A549 (cell line): ENCODE measurements at regions not wholly inside any gene's neighbourhood (a gene's known extent, or its start where the extent isn't known, plus 50 kb on each side); places are given as distances from the start of the nearest gene placed in this dataset.

Experiments
- ATAC-seq, 2 experiments: fragments of 200-7000 bp in 1 of 2; fragments of >200 bp in 1 of 2; cut with Nextera tagmentation in 1 of 2; cut with Tn5 transposase in 1 of 2; 3 replicates each; pipeline versions ENCODE4 v1.8.0 to v1.9.1; 2018 to 2020; ENCODE audit warnings: mild to moderate bottlenecking in 1 of 2, moderate library complexity in 1 of 2
- CTCF ChIA-PET: fragments of 300-600 bp; sonication (Branson Sonifier 250); formaldehyde crosslinking; extraction: SDS; loops from one replicate; lab custom pipeline; 2021; ENCODE audit warnings: antibody characterized with exemption, inconsistent platforms; lab: Yijun Ruan, JAX
- POLR2A ChIA-PET: fragments of 350-600 bp; formaldehyde crosslinking; extraction: SDS; loops from one replicate; lab custom pipeline; 2021; ENCODE audit warnings: antibody characterized with exemption, inconsistent platforms; lab: Yijun Ruan, JAX
- DNase-seq, 2 experiments: peaks; one replicate each; pipeline versions ENCODE4 v3.0.0 to v3.0.0-alpha.2; 2011 to 2016; ENCODE audit warnings: low read depth in 1 of 2, low spot score in 1 of 2
- FAIRE-seq: peaks from 2 replicates; lab custom pipeline; 2011; peaks lifted over from hg19 to GRCh38; lab: Jason Lieb, UNC
- H3K27ac ChIP-seq, 2 experiments: fragments of >200 bp; sonication (Bioruptor Twin); formaldehyde crosslinking; 3 replicates each; pipeline ENCODE4 v1.5.1; 2016 to 2017
- H3K4me1 ChIP-seq: fragments of >200 bp; sonication (Bioruptor Twin); formaldehyde crosslinking; 3 replicates; pipeline ENCODE4 v1.6.1; 2016
- H3K4me2 ChIP-seq: fragments of >200 bp; sonication (Bioruptor Twin); formaldehyde crosslinking; 3 replicates; pipeline ENCODE4 v1.6.1; 2016
- H3K4me3 ChIP-seq: fragments of >200 bp; sonication (Bioruptor Twin); formaldehyde crosslinking; 3 replicates; pipeline ENCODE4 v1.5.1; 2016
- H3K9me3 ChIP-seq: fragments of >200 bp; sonication (Bioruptor Twin); formaldehyde crosslinking; 3 replicates; pipeline ENCODE4 v1.6.1; 2016
- CBX8 ChIP-seq: fragments of 200-600 bp; sonication (generic); IDR thresholded peaks from 2 replicates; pipeline ENCODE4 v1.6.1; 2016
- CEBPB ChIP-seq, 2 experiments: fragments of >200 bp in 1 of 2; sonication (Bioruptor Twin) in 1 of 2; formaldehyde crosslinking in 1 of 2; IDR thresholded peaks; 2 replicates each; pipeline ENCODE4 v1.6.1; 2012 to 2016
- EHF ChIP-seq: fragments of 250-450 bp; sonication (Bioruptor Pico); IDR thresholded peaks from 2 replicates; pipeline ENCODE4 v1.5.0; 2020; ENCODE audit warnings: mild to moderate bottlenecking
- GATA3 ChIP-seq: IDR thresholded peaks from 2 replicates; pipeline ENCODE4 v1.6.1; 2012; ENCODE audit warnings: borderline replicate concordance
- HDAC2 ChIP-seq: fragments of 200-600 bp; sonication (generic); IDR thresholded peaks from 2 replicates; pipeline ENCODE4 v1.6.1; 2016
- JUN ChIP-seq, 2 experiments: fragments of >200 bp; sonication (Bioruptor Twin); formaldehyde crosslinking; IDR thresholded peaks; 2 replicates in 1 of 2; 3 replicates in 1 of 2; pipeline ENCODE4 v1.6.1; 2016 to 2017
- NPAS2 ChIP-seq: fragments of 250-450 bp; sonication (Bioruptor Pico); IDR thresholded peaks from 2 replicates; pipeline ENCODE4 v1.8.0; 2022; ENCODE audit warnings: mild to moderate bottlenecking, moderate library complexity, borderline replicate concordance
- RAD21 ChIP-seq, 2 experiments: fragments of >200 bp in 1 of 2; sonication (Bioruptor Twin) in 1 of 2; formaldehyde crosslinking in 1 of 2; IDR thresholded peaks in 1 of 2; conservative IDR thresholded peaks in 1 of 2; 2 replicates in 1 of 2; 3 replicates in 1 of 2; pipeline ENCODE4 v1.6.1; 2012 to 2018; ENCODE audit warnings: inconsistent platforms in 1 of 2
- RNF2 ChIP-seq: fragments of 200-600 bp; sonication (generic); IDR thresholded peaks from 2 replicates; pipeline ENCODE4 v1.6.1; 2016; ENCODE audit warnings: low read depth, mild to moderate bottlenecking, antibody characterized with exemption, moderate library complexity, borderline replicate concordance
- WGBS: methylation state at CpG from one replicate; pipeline ENCODE4 v1.1.6; 2017; ENCODE audit errors: missing lambda C conversion rate; 5-methylcytosine and 5-hydroxymethylcytosine counted together
- TF ChIP-seq, protein P1 (sequence below): fragments of 150-350 bp; IDR thresholded peaks from 2 replicates; pipeline ENCODE4 v1.6.1; 2014; ENCODE audit warnings: low read depth, mild to moderate bottlenecking, low read length
- TF ChIP-seq, protein P2 (sequence below): fragments of >200 bp; sonication (Bioruptor Twin); formaldehyde crosslinking; IDR thresholded peaks from 3 replicates; pipeline ENCODE4 v1.6.1; 2016
- TF ChIP-seq, protein P3 (sequence below): IDR thresholded peaks from 2 replicates; pipeline ENCODE4 v1.6.1; 2012
- TF ChIP-seq, protein P4 (sequence below): fragments of >200 bp; sonication (Bioruptor Twin); formaldehyde crosslinking; IDR thresholded peaks from 3 replicates; pipeline ENCODE4 v1.5.1; 2016

DNA sequence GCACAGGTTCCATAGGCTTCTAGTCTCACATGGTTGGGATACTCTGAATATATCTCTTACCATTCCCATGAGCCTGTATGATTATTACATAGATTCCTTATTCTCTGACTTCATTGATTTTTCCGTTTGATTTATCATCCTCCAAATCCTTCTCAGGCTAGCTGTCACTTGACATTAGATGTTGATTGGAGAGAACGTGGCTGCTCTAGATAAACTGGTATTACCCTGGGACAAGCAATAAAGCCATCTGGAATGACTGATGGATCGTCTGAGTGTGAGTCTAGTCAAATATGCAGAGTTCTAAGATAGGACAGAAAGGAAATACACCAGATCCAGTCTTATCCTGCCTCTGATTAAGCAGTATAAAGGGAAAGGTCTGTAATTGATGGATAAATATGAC is 325.6 kb upstream of the EPHA4 start:
- WGBS: 16% methylated on average over 3 of the region's 3 CpGs
- CTCF ChIA-PET: no interaction called here
- Histone ChIP-seq H3K9me3 (no peaks in the 10 kb centered on the region), H3K27ac (no peak overlapping the region), H3K4me1 (no peaks in the 10 kb centered on the region), H3K4me3 (no peak overlapping the region), H3K4me2 (no peak overlapping the region)
- FAIRE-seq (no peak), DNase-seq (no peak), ATAC-seq (no peak)
- TF ChIP-seq RNF2: no peak
- TF ChIP-seq RAD21 (conservative IDR thresholded peaks at IDR 0.05 in 1 of 2, IDR thresholded peaks at IDR 0.05 in 1 of 2): no peak
- TF ChIP-seq HDAC2: no peak
- TF ChIP-seq CBX8: no peak
- POLR2A ChIA-PET: no interaction called here

DNA sequence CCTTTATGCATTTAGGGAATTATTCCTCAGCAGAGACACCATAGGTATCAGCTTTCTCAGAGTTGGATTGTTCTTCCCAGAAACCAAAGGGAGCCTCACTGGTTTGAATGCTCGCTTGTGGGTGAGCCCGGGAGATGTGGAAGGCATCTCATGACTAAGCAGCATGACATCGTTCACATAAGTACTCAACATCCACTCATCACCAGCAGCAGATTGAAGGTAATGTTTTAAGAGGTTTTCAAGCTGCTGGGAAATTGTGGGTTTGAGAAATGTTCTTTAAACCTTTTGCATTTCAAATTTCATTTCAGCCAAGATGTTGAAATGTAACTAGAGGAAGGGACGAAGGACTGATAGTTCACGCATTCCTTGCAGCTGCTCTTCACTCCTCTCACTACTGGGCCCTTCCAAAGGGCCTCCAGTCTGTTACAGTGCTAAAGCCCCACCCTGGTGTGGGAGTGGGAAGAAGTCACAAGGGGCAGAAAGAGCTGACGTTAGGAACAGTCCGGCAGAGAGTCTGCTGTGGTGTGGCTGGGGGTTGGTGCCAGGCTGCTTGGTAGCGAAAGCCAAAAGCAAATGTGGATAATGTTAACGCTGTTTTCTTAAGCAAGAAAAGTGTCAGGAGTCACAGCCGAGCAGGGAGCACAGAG is 324.5 kb upstream of the EPHA4 start:
- Histone ChIP-seq H3K4me3 (no peak overlapping the region), H3K4me1 (no peaks in the 10 kb centered on the region)
- TF ChIP-seq, protein P1, sequence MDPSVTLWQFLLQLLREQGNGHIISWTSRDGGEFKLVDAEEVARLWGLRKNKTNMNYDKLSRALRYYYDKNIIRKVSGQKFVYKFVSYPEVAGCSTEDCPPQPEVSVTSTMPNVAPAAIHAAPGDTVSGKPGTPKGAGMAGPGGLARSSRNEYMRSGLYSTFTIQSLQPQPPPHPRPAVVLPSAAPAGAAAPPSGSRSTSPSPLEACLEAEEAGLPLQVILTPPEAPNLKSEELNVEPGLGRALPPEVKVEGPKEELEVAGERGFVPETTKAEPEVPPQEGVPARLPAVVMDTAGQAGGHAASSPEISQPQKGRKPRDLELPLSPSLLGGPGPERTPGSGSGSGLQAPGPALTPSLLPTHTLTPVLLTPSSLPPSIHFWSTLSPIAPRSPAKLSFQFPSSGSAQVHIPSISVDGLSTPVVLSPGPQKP: no peak
- TF ChIP-seq, protein P2, sequence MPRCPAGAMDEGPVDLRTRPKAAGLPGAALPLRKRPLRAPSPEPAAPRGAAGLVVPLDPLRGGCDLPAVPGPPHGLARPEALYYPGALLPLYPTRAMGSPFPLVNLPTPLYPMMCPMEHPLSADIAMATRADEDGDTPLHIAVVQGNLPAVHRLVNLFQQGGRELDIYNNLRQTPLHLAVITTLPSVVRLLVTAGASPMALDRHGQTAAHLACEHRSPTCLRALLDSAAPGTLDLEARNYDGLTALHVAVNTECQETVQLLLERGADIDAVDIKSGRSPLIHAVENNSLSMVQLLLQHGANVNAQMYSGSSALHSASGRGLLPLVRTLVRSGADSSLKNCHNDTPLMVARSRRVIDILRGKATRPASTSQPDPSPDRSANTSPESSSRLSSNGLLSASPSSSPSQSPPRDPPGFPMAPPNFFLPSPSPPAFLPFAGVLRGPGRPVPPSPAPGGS: no peak
- TF ChIP-seq, protein P3, sequence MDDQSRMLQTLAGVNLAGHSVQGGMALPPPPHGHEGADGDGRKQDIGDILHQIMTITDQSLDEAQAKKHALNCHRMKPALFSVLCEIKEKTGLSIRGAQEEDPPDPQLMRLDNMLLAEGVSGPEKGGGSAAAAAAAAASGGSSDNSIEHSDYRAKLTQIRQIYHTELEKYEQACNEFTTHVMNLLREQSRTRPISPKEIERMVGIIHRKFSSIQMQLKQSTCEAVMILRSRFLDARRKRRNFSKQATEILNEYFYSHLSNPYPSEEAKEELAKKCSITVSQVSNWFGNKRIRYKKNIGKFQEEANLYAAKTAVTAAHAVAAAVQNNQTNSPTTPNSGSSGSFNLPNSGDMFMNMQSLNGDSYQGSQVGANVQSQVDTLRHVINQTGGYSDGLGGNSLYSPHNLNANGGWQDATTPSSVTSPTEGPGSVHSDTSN: no peak
- TF ChIP-seq NPAS2 (CRISPR knock-in tag) (no peak), EHF (no peak)
- TF ChIP-seq, protein P4, sequence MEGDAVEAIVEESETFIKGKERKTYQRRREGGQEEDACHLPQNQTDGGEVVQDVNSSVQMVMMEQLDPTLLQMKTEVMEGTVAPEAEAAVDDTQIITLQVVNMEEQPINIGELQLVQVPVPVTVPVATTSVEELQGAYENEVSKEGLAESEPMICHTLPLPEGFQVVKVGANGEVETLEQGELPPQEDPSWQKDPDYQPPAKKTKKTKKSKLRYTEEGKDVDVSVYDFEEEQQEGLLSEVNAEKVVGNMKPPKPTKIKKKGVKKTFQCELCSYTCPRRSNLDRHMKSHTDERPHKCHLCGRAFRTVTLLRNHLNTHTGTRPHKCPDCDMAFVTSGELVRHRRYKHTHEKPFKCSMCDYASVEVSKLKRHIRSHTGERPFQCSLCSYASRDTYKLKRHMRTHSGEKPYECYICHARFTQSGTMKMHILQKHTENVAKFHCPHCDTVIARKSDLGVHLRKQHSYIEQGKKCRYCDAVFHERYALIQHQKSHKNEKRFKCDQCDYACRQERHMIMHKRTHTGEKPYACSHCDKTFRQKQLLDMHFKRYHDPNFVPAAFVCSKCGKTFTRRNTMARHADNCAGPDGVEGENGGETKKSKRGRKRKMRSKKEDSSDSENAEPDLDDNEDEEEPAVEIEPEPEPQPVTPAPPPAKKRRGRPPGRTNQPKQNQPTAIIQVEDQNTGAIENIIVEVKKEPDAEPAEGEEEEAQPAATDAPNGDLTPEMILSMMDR: no peak
- TF ChIP-seq, all 56 proteins: peak for 0
- DNase-seq (no peak), ATAC-seq (peak in 1 of 2 experiments; percentile 56; a peak in 1 of 6 replicates), FAIRE-seq (no peak)
- 39% methylated on average over 10 of the region's 10 CpGs for WGBS
- CTCF ChIA-PET: interaction anchor here (0.5 kb wide), 1 partner anchor 745 kb away, joined by 3 read pairs; no protein-coding TSS in a partner anchor
- Histone ChIP-seq H3K9me3 (no peaks in the 10 kb centered on the region), H3K27ac (no peak overlapping the region), H3K4me2 (no peak overlapping the region)
- POLR2A ChIA-PET: no interaction called here

DNA sequence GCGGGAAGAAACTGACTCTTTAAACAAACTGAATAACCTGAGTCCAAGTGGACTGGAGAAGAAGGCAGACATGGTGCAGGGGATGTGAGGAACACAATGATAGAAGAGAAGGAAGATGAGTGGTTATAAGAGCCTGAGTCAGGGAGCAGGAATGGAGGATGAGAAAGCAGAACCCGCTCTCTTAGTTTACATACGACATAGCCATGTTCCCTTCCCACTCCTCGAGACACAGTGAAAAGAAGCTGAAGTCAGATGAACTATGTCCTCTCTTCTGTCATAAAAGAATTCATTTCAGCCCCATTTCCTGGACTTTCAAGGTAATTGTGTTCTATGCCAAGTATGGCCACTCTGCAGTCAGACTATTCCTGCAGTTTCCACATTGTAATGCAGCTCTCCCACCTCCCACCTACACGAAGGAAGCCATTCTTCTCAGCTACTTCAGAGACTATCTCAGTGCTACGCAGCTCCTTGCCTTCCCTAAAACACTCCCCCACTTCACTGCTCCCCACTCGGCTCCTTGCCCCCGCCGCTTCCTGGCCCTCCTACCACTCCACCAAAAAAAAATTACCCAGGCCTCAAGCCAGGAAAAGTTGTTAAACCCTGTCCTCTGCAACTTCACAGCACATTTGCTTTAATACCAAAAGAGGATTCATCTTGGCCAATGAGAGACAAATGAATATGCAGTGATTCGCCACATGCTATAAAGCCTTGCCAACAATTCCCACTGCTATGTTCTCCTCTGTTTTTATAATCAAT is 323.4 kb upstream of the EPHA4 start:
- no peak for TF ChIP-seq JUN (IDR thresholded peaks at IDR 0.05)
- no peak for TF ChIP-seq CEBPB (IDR thresholded peaks at IDR 0.05)
- no peak for TF ChIP-seq GATA3
- WGBS: 47% methylated on average over 10 of the region's 10 CpGs
- ChIA-PET POLR2A (no interaction called here), CTCF (no interaction called here)
- H3K4me2 ChIP-seq: no peak overlapping the region
- no peaks in the 10 kb centered on the region for H3K4me1 ChIP-seq
- H3K4me3 ChIP-seq: no peak overlapping the region
- H3K9me3 ChIP-seq: no peaks in the 10 kb centered on the region
- ATAC-seq (no peak), FAIRE-seq (no peak), DNase-seq (no peak)
- H3K27ac ChIP-seq: no peak overlapping the region
